Uterus (tissue), 3 donors: ENCODE measurements at regions not wholly inside any gene's neighbourhood (a gene's known extent, or its start where the extent isn't known, plus 50 kb on each side); places are given as distances from the start of the nearest gene placed in this dataset.

Experiments
- DNase-seq, 2 donors: peaks; one replicate each; pipeline ENCODE4 v3.0.0-alpha.2; 2019 to 2020
- H3K27ac ChIP-seq, 2 donors: fragments of 200-600 bp; sonication (generic); 1 replicate in 1 of 2; 2 replicates in 1 of 2; pipeline ENCODE4 v1.5.1; 2016 to 2018
- H3K27me3 ChIP-seq, 2 donors: fragments of 200-600 bp; sonication (generic); one replicate each; pipeline ENCODE4 v1.5.1; 2018 to 2019; ENCODE audit warnings: control low read depth in 1 of 2
- H3K36me3 ChIP-seq, 2 donors: fragments of 200-600 bp; sonication (generic); one replicate each; pipeline ENCODE4 v1.5.1; 2019; ENCODE audit warnings: control low read depth in 1 of 2
- H3K4me1 ChIP-seq, 2 donors: fragments of 200-600 bp; sonication (generic); one replicate each; pipeline ENCODE4 v1.5.1; 2018 to 2019; ENCODE audit warnings: control low read depth in 1 of 2
- H3K4me3 ChIP-seq, 2 donors: fragments of 200-600 bp; sonication (generic); 1 replicate in 1 of 2; 2 replicates in 1 of 2; pipeline ENCODE4 v1.5.1; 2018 to 2019; ENCODE audit warnings: mild to moderate bottlenecking in 1 of 2
- H3K9me3 ChIP-seq, 2 donors: fragments of 200-600 bp; sonication (generic); one replicate each; pipeline ENCODE4 v1.5.1; 2019; ENCODE audit warnings: control low read depth in 1 of 2
- CTCF ChIP-seq, 4 experiments: fragments of 200-600 bp in 2 of 4; fragments of 450-650 bp in 2 of 4; sonication (generic) in 2 of 4; IDR thresholded peaks; one replicate each; pipeline ENCODE4 v1.5.1; 2016 to 2019; ENCODE audit warnings: antibody characterized with exemption in 4 of 4, mild to moderate bottlenecking in 2 of 4, moderate library complexity in 1 of 4
- POLR2A ChIP-seq, 2 donors: fragments of 450-650 bp; IDR thresholded peaks; one replicate each; pipeline ENCODE4 v1.6.1; 2016; ENCODE audit warnings: antibody characterized with exemption in 2 of 2, mild to moderate bottlenecking in 1 of 2, moderate library complexity in 1 of 2
- intact Hi-C: fragments of 100-400 bp; cut with DNase I; formaldehyde crosslinking; loops from one replicate; pipeline ENCODE4 v1.15.1; 2023; ENCODE audit warnings: low total_unique reads
- donor health status: DM: yes; HTN: yes; CAD: no.

GRCh38 chr1:81525085-81525484 is 275.6 kb upstream of the ADGRL2 start:
- intact Hi-C loops, result no loop called here
- Histone ChIP-seq H3K27ac (no peak overlapping the region), H3K4me3 (no peak overlapping the region), H3K36me3 (no peaks in the 10 kb centered on the region), H3K27me3 (no peaks in the 10 kb centered on the region), H3K9me3 (no peaks in the 10 kb centered on the region), H3K4me1 (no peaks in the 10 kb centered on the region)
- no peak for DNase-seq
- TF ChIP-seq CTCF (IDR thresholded peaks at IDR 0.05) (no peak), POLR2A (IDR thresholded peaks at IDR 0.05) (no peak)

- H3K4me3 ChIP-seq, result no peak overlapping the region
- no peaks in the 10 kb centered on the region for H3K36me3 ChIP-seq
- no peak overlapping the region for H3K27ac ChIP-seq
- no peaks in the 10 kb centered on the region for H3K9me3 ChIP-seq
- H3K4me1 ChIP-seq, result no peaks in the 10 kb centered on the region
- TF ChIP-seq CTCF (IDR thresholded peaks at IDR 0.05) (no peak), POLR2A (IDR thresholded peaks at IDR 0.05) (no peak)
- no peak for DNase-seq
- H3K27me3 ChIP-seq, result no peaks in the 10 kb centered on the region
- intact Hi-C loops, result no loop called here
Measured at GRCh38 chr1:81519987-81520386, 280.7 kb upstream of the ADGRL2 start.

GRCh38 chr1:81517987-81518386 is 282.7 kb upstream of the ADGRL2 start:
- no peak for DNase-seq
- no peaks in the 10 kb centered on the region for H3K27me3 ChIP-seq
- no peaks in the 10 kb centered on the region for H3K4me1 ChIP-seq
- no peaks in the 10 kb centered on the region for H3K36me3 ChIP-seq
- no peak overlapping the region for H3K27ac ChIP-seq
- no peaks in the 10 kb centered on the region for H3K9me3 ChIP-seq
- no peak for TF ChIP-seq POLR2A (IDR thresholded peaks at IDR 0.05)
- TF ChIP-seq CTCF (IDR thresholded peaks at IDR 0.05), result no peak
- intact Hi-C loops, result no loop called here
- no peak overlapping the region for H3K4me3 ChIP-seq

GRCh38 chr1:81513796-81514354 is 286.9 kb upstream of the ADGRL2 start:
- intact Hi-C loops, result no loop called here
- H3K27me3 ChIP-seq, result no peaks in the 10 kb centered on the region
- TF ChIP-seq CTCF (IDR thresholded peaks at IDR 0.05) (no peak), POLR2A (IDR thresholded peaks at IDR 0.05) (no peak)
- no peaks in the 10 kb centered on the region for H3K36me3 ChIP-seq
- H3K27ac ChIP-seq, result no peak overlapping the region
- H3K4me3 ChIP-seq, result no peak overlapping the region
- H3K9me3 ChIP-seq, result no peaks in the 10 kb centered on the region
- DNase-seq, result no peak
- H3K4me1 ChIP-seq, result no peaks in the 10 kb centered on the region

GRCh38 chr1:81512252-81513003 is 288.3 kb upstream of the ADGRL2 start:
- intact Hi-C loops, result no loop called here
- Histone ChIP-seq H3K4me1 (no peaks in the 10 kb centered on the region), H3K27ac (no peak overlapping the region), H3K4me3 (no peak overlapping the region), H3K36me3 (no peaks in the 10 kb centered on the region), H3K9me3 (no peaks in the 10 kb centered on the region), H3K27me3 (no peaks in the 10 kb centered on the region)
- TF ChIP-seq POLR2A (IDR thresholded peaks at IDR 0.05), result no peak
- DNase-seq, result no peak
